Gastroesophageal sphincter (tissue), 4 donors: ENCODE measurements at regions not wholly inside any gene's neighbourhood (a gene's known extent, or its start where the extent isn't known, plus 50 kb on each side); places are given as distances from the start of the nearest gene placed in this dataset.

Experiments
- ATAC-seq: fragments of 150-250 bp; one replicate; pipeline ENCODE4 v1.9.1; 2016; ENCODE audit warnings: mild to moderate bottlenecking, moderate library complexity
- H3K27ac ChIP-seq, 4 donors: fragments of 200-600 bp; sonication (generic) in 3 of 4; 1 replicate in 3 of 4; 2 replicates in 1 of 4; pipeline ENCODE4 v1.5.1; 2016 to 2019
- H3K27me3 ChIP-seq: fragments of 200-600 bp; sonication (generic); one replicate; pipeline ENCODE4 v1.5.1; 2019
- H3K36me3 ChIP-seq, 2 donors: fragments of 200-600 bp; sonication (generic); one replicate each; pipeline ENCODE4 v1.5.1; 2019; ENCODE audit warnings: control low read depth in 1 of 2
- H3K4me1 ChIP-seq, 3 donors: fragments of 200-600 bp; sonication (generic); 1 replicate in 2 of 3; 2 replicates in 1 of 3; pipeline ENCODE4 v1.5.1; 2016 to 2019; ENCODE audit warnings: control low read depth in 2 of 3
- H3K4me3 ChIP-seq, 2 donors: fragments of 200-600 bp; sonication (generic); one replicate each; pipeline ENCODE4 v1.5.1; 2019; ENCODE audit warnings: mild to moderate bottlenecking in 1 of 2, moderate library complexity in 1 of 2
- H3K9me3 ChIP-seq, 3 donors: fragments of 200-600 bp; sonication (generic); one replicate each; pipeline ENCODE4 v1.5.1; 2017 to 2019; ENCODE audit warnings: control low read depth in 2 of 3
- CTCF ChIP-seq, 4 experiments: fragments of 200-600 bp in 2 of 4; fragments of 450-650 bp in 2 of 4; sonication (generic) in 1 of 4; IDR thresholded peaks; one replicate each; pipeline ENCODE4 v1.5.1; 2017 to 2019; ENCODE audit warnings: antibody characterized with exemption in 4 of 4, mild to moderate bottlenecking in 2 of 4, moderate library complexity in 2 of 4
- EP300 ChIP-seq: sonication (generic); formaldehyde crosslinking; IDR thresholded peaks from one replicate; pipeline ENCODE4 v1.6.1; 2017; ENCODE audit warnings: antibody characterized with exemption, mild to moderate bottlenecking
- POLR2A ChIP-seq, 2 donors: fragments of 450-650 bp; IDR thresholded peaks; one replicate each; pipeline ENCODE4 v1.6.1; 2017; ENCODE audit warnings: antibody characterized with exemption in 2 of 2, mild to moderate bottlenecking in 2 of 2, moderate library complexity in 1 of 2
- POLR2AphosphoS5 ChIP-seq: sonication (generic); formaldehyde crosslinking; IDR thresholded peaks from one replicate; pipeline ENCODE4 v1.6.1; 2017; ENCODE audit warnings: antibody characterized with exemption
- WGBS, 2 donors: methylation state at CpG; one replicate each; pipeline ENCODE4 v1.1.5; 2018; ENCODE audit warnings: low coverage in 1 of 2; 5-methylcytosine and 5-hydroxymethylcytosine counted together

- H3K36me3 ChIP-seq = no peaks in the 10 kb centered on the region
- 40 to 54% methylated on average over 4 of the region's 4 CpGs for WGBS, 2 donors
- H3K27me3 ChIP-seq = no peaks in the 10 kb centered on the region
- no peak overlapping the region for H3K27ac ChIP-seq
- no peaks in the 10 kb centered on the region for H3K9me3 ChIP-seq
- no peak overlapping the region for H3K4me3 ChIP-seq
- no peak for TF ChIP-seq POLR2A (IDR thresholded peaks at IDR 0.05)
- H3K4me1 ChIP-seq = no peaks in the 10 kb centered on the region
- no peak for ATAC-seq
These were observed 459.9 kb upstream of the CELF4 start for GRCh38 chr18:38025433-38026038.

- 64 to 71% methylated on average over 1 to 2 of the region's 2 CpGs for whole genome bisulfite sequencing, 2 donors
- no peak for ATAC-seq
- H3K9me3 ChIP-seq = no peaks in the 10 kb centered on the region
- no peaks in the 10 kb centered on the region for H3K27me3 ChIP-seq
- H3K4me1 ChIP-seq = no peaks in the 10 kb centered on the region
- no peaks in the 10 kb centered on the region for H3K36me3 ChIP-seq
- no peak overlapping the region for H3K27ac ChIP-seq
- no peak overlapping the region for H3K4me3 ChIP-seq
- TF ChIP-seq CTCF (IDR thresholded peaks at IDR 0.05) (no peak), POLR2A (IDR thresholded peaks at IDR 0.05) (no peak), EP300 (no peak), POLR2AphosphoS5 (no peak)
These were observed 458.3 kb upstream of the CELF4 start for GRCh38 chr18:38023871-38024270.

GRCh38 chr18:38022234-38022633 lies 456.6 kb upstream of the CELF4 start:
- H3K9me3 ChIP-seq = no peaks in the 10 kb centered on the region
- H3K4me1 ChIP-seq = no peaks in the 10 kb centered on the region
- no peaks in the 10 kb centered on the region for H3K36me3 ChIP-seq
- no peak overlapping the region for H3K4me3 ChIP-seq
- H3K27me3 ChIP-seq = no peaks in the 10 kb centered on the region
- H3K27ac ChIP-seq = no peak overlapping the region
- no peak for TF ChIP-seq POLR2AphosphoS5
- TF ChIP-seq POLR2A (IDR thresholded peaks at IDR 0.05) = no peak
- no peak for TF ChIP-seq EP300
- no peak for TF ChIP-seq CTCF (IDR thresholded peaks at IDR 0.05)
- no peak for ATAC-seq
- 35 to 49% methylated on average over 3 to 4 of the region's 4 CpGs for WGBS, 2 donors

- no peaks in the 10 kb centered on the region for H3K27me3 ChIP-seq
- no peaks in the 10 kb centered on the region for H3K9me3 ChIP-seq
- H3K4me3 ChIP-seq = no peak overlapping the region
- 60 to 73% methylated on average over 2 of the region's 2 CpGs for WGBS, 2 donors
- ATAC-seq = no peak
- no peak for TF ChIP-seq EP300
- TF ChIP-seq POLR2AphosphoS5 = no peak
- TF ChIP-seq POLR2A (IDR thresholded peaks at IDR 0.05) = no peak
- no peak for TF ChIP-seq CTCF (IDR thresholded peaks at IDR 0.05)
- H3K36me3 ChIP-seq = no peaks in the 10 kb centered on the region
- no peaks in the 10 kb centered on the region for H3K4me1 ChIP-seq
- H3K27ac ChIP-seq = no peak overlapping the region
These were observed 453.7 kb upstream of the CELF4 start for GRCh38 chr18:38019292-38019691.

GRCh38 chr18:38010971-38011857 lies 445.6 kb upstream of the CELF4 start:
- 77 to 83% methylated on average over 4 of the region's 4 CpGs for WGBS, 2 donors
- TF ChIP-seq EP300 (no peak), CTCF (IDR thresholded peaks at IDR 0.05) (no peak), POLR2AphosphoS5 (no peak), POLR2A (IDR thresholded peaks at IDR 0.05) (no peak)
- H3K9me3 ChIP-seq = no peaks in the 10 kb centered on the region
- no peaks in the 10 kb centered on the region for H3K4me1 ChIP-seq
- no peak for ATAC-seq
- no peaks in the 10 kb centered on the region for H3K27me3 ChIP-seq
- H3K36me3 ChIP-seq = no peaks in the 10 kb centered on the region
- H3K4me3 ChIP-seq = no peak overlapping the region
- H3K27ac ChIP-seq = no peak overlapping the region
